Esophagus muscularis mucosa (tissue), 4 donors: ENCODE measurements at regions not wholly inside any gene's neighbourhood (a gene's known extent, or its start where the extent isn't known, plus 50 kb on each side); places are given as distances from the start of the nearest gene placed in this dataset.

Experiments
- DNase-seq: peaks from one replicate; pipeline ENCODE4 v3.0.0-alpha.2; 2017; ENCODE audit errors: extremely low spot score
- H3K27ac ChIP-seq, 4 donors: fragments of 200-600 bp; sonication (generic); replicated peaks in 1 of 4; 1 replicate in 3 of 4; 2 replicates in 1 of 4; pipeline ENCODE4 v1.5.1; 2016 to 2019; ENCODE audit warnings: mild to moderate bottlenecking in 1 of 4
- H3K27me3 ChIP-seq, 4 donors: fragments of 200-600 bp; sonication (generic); one replicate each; pipeline versions ENCODE4 v1.5.1 to v1.6.0; 2016 to 2019
- H3K36me3 ChIP-seq, 4 donors: fragments of 200-600 bp; sonication (generic); one replicate each; pipeline ENCODE4 v1.5.1; 2016 to 2019
- H3K4me1 ChIP-seq, 4 donors: fragments of 200-600 bp; sonication (generic); one replicate each; pipeline ENCODE4 v1.5.1; 2016 to 2019
- H3K4me3 ChIP-seq, 4 donors: fragments of 200-600 bp; sonication (generic); 1 replicate in 2 of 4; 2 replicates in 2 of 4; pipeline ENCODE4 v1.5.1; 2016 to 2019; ENCODE audit warnings: mild to moderate bottlenecking in 4 of 4, moderate library complexity in 1 of 4
- H3K9me3 ChIP-seq, 4 donors: fragments of 200-600 bp; sonication (generic); 1 replicate in 3 of 4; 2 replicates in 1 of 4; pipeline ENCODE4 v1.5.1; 2016 to 2019
- CTCF ChIP-seq, 3 experiments: fragments of 200-600 bp in 2 of 3; fragments of 450-650 bp in 1 of 3; sonication (generic) in 2 of 3; IDR thresholded peaks; one replicate each; pipeline ENCODE4 v1.5.1; 2017 to 2019; ENCODE audit warnings: antibody characterized with exemption in 3 of 3, mild to moderate bottlenecking in 2 of 3, moderate library complexity in 1 of 3
- EP300 ChIP-seq: sonication (generic); formaldehyde crosslinking; IDR thresholded peaks from one replicate; pipeline ENCODE4 v1.6.1; 2017; ENCODE audit warnings: antibody characterized with exemption
- POLR2A ChIP-seq: fragments of 450-650 bp; IDR thresholded peaks from one replicate; pipeline ENCODE4 v1.6.1; 2017; ENCODE audit warnings: antibody characterized with exemption, moderate library complexity, mild to moderate bottlenecking, low read depth
- POLR2AphosphoS5 ChIP-seq, 2 donors: sonication (generic); formaldehyde crosslinking; IDR thresholded peaks; one replicate each; pipeline ENCODE4 v1.6.1; 2017; ENCODE audit warnings: antibody characterized with exemption in 2 of 2
- WGBS: methylation state at CpG from one replicate; pipeline ENCODE4 v1.1.5; 2018; 5-methylcytosine and 5-hydroxymethylcytosine counted together
- intact Hi-C: fragments of 100-400 bp; cut with DNase I; formaldehyde crosslinking; loops from one replicate; pipeline ENCODE4 v1.15.1; 2023

- Histone ChIP-seq H3K27me3 (no peaks in the 10 kb centered on the region), H3K4me3 (no peak overlapping the region), H3K27ac (no peak overlapping the region), H3K9me3 (no peaks in the 10 kb centered on the region), H3K4me1 (no peaks in the 10 kb centered on the region), H3K36me3 (no peaks in the 10 kb centered on the region)
- DNase-seq: no peak
- WGBS: 85% methylated on average over 2 of the region's 2 CpGs
- intact Hi-C loops: no loop called here
- TF ChIP-seq CTCF (IDR thresholded peaks at IDR 0.05): no peak
- no peak for TF ChIP-seq EP300
- TF ChIP-seq POLR2AphosphoS5 (IDR thresholded peaks at IDR 0.05): no peak
- TF ChIP-seq POLR2A: no peak
Measured at GRCh38 chr12:61652265-61652664, 607.9 kb upstream of the USP15 start.

GRCh38 chr12:61654698-61655097, 605.5 kb upstream of the USP15 start:
- TF ChIP-seq POLR2AphosphoS5 (IDR thresholded peaks at IDR 0.05) (no peak), EP300 (no peak), CTCF (IDR thresholded peaks at IDR 0.05) (peak in 1 of 3 experiments; percentile 10)
- DNase-seq: no peak
- Histone ChIP-seq H3K4me1 (no peaks in the 10 kb centered on the region), H3K9me3 (no peaks in the 10 kb centered on the region), H3K27me3 (no peaks in the 10 kb centered on the region), H3K27ac (no peak overlapping the region), H3K4me3 (no peak overlapping the region), H3K36me3 (no peaks in the 10 kb centered on the region)
- intact Hi-C loops: no loop called here
- WGBS: 55% methylated on average over 3 of the region's 3 CpGs

GRCh38 chr12:61655241-61655640, 605.0 kb upstream of the USP15 start:
- Histone ChIP-seq H3K4me3 (no peak overlapping the region), H3K27me3 (no peaks in the 10 kb centered on the region), H3K4me1 (no peaks in the 10 kb centered on the region), H3K9me3 (no peaks in the 10 kb centered on the region), H3K27ac (no peak overlapping the region), H3K36me3 (no peaks in the 10 kb centered on the region)
- 50% methylated on average over 1 of the region's 1 CpG for WGBS
- no peak for DNase-seq
- intact Hi-C loops: no loop called here
- TF ChIP-seq POLR2AphosphoS5 (IDR thresholded peaks at IDR 0.05) (no peak), CTCF (IDR thresholded peaks at IDR 0.05) (no peak), EP300 (no peak), POLR2A (no peak)

GRCh38 chr12:61667676-61668075, 592.5 kb upstream of the USP15 start:
- no peak overlapping the region for H3K4me3 ChIP-seq
- no peaks in the 10 kb centered on the region for H3K27me3 ChIP-seq
- H3K4me1 ChIP-seq: no peaks in the 10 kb centered on the region
- H3K27ac ChIP-seq: no peak overlapping the region
- WGBS: 58% methylated on average over 1 of the region's 1 CpG
- DNase-seq: no peak
- intact Hi-C loops: no loop called here
- TF ChIP-seq EP300 (no peak), POLR2AphosphoS5 (IDR thresholded peaks at IDR 0.05) (no peak), POLR2A (no peak), CTCF (IDR thresholded peaks at IDR 0.05) (no peak)
- no peaks in the 10 kb centered on the region for H3K36me3 ChIP-seq
- H3K9me3 ChIP-seq: peaks cover 0 to 3% (median 0%) of the 10 kb centered on the region in 4 donors

- Histone ChIP-seq H3K9me3 (no peaks in the 10 kb centered on the region), H3K36me3 (no peaks in the 10 kb centered on the region), H3K27ac (no peak overlapping the region), H3K4me1 (no peaks in the 10 kb centered on the region), H3K27me3 (no peaks in the 10 kb centered on the region), H3K4me3 (no peak overlapping the region)
- no peak for DNase-seq
- TF ChIP-seq POLR2A (no peak), POLR2AphosphoS5 (IDR thresholded peaks at IDR 0.05) (no peak), EP300 (no peak), CTCF (IDR thresholded peaks at IDR 0.05) (no peak)
- intact Hi-C loops: no loop called here
Measured at GRCh38 chr12:61676520-61676919, 583.7 kb upstream of the USP15 start.
